Fibroblast of the conjunctiva (primary cell): ENCODE measurements at regions not wholly inside any gene's neighbourhood (a gene's known extent, or its start where the extent isn't known, plus 50 kb on each side); places are given as distances from the start of the nearest gene placed in this dataset.

Experiments used
- DNase-seq: peaks from one replicate; pipeline ENCODE4 v3.0.0-alpha.2; 2010; ENCODE audit warnings: low read depth

DNA sequence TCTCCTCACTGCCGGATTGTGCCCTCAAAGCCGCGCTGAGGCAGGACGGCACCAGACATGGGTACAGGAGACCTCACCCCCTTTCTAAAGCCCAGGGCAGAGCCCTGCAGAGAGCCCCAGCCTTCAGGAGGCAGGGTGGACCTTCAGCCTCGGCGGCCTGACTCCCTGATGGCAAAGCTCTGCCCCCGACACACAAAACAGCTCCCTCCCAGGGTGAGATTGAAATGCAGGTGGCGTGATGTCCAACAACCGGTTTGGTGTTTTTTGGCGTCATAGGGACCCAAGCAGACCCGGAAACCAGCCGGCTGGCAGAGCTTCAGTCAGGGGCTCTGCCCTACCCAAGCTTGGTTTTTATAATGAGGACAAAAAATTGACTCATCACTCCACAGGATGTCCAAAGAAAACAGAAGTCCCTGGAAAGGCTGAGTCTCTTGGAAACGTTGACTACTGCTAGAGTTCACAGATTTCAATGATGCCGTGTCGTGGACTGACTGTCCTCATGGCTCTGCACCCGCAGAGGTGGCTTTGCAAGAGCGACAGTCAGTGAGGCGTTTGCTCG is 275.2 kb upstream of the IRX1 start:
- peak; percentile 21 for DNase-seq

- DNase-seq: no peak
Observed at GRCh38 chr5:3317051-3317795, 278.4 kb upstream of the IRX1 start.

- DNase-seq: no peak
Observed at GRCh38 chr5:3313569-3313968, 282.1 kb upstream of the IRX1 start.

DNA sequence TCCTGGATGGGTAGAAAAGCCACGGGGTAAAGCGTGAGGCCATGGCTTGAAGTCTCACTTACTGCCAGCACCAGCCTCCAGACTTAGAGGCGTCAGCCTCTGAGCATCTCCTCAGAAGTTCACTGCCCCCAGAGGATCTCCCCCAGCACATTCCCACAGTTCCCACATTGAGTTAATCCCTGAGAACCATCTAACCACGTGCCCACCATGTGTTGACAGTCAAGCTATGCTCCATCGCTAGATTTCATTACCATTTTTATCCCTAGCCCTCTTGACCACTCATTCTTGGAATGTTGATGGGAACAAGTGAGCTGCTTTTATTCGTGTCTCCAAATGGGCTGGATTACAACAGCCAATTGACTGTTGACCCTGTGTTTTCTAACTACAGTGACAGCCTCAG is 283.3 kb upstream of the IRX1 start:
- no peak for DNase-seq

GRCh38 chr5:3311433-3311832 is 284.2 kb upstream of the IRX1 start:
- no peak for DNase-seq

- no peak for DNase-seq
Observed at GRCh38 chr5:3310541-3311261, 284.9 kb upstream of the IRX1 start.

- DNase-seq: no peak
Observed at GRCh38 chr5:3309538-3309937, 286.1 kb upstream of the IRX1 start.

- DNase-seq: no peak
Observed at GRCh38 chr5:3307982-3308621, 287.5 kb upstream of the IRX1 start.

DNA sequence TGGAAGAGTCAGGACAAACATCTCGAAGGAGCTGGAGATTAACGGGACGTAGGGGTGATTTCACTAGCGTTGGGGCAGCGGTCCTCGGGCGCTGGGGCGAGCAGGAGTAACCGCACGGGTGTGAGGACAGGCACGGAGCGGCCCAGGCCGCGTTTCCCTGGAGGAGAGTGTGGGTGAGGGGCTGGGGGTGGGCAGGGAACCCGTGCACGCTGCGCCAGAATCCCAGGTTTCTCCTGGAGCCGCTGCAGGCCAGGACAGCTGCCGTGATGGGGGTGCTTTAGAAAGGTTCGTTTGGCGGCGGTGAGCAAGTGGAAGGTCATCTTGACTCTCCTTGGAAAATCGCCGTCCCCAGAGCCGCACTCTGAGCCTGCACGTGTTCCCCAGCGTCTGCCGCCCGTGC is 290.2 kb upstream of the IRX1 start:
- DNase-seq: no peak

DNA sequence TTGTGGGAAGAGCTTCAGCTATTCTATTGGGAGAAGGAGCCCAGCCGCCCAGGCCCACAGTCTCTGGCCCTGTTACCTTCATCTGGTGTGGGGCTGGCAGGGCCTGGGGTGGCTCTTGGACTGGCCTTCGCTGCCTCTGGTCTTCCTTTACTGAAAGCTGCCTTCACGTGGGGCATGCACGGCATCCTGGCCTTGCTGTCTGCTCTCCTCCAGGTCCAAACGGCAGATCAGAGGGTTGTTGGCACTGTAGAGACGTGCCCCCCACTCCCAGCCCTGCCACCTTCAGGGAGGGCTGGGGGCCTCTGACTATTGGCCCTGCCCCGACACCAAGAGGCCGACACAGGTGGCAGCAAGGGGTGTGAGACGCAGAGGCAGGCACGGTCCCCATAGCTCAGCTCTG is 291.3 kb upstream of the IRX1 start:
- DNase-seq: no peak

GRCh38 chr5:3303777-3304176 is 291.9 kb upstream of the IRX1 start:
- DNase-seq: no peak

GRCh38 chr5:3302228-3302627 is 293.4 kb upstream of the IRX1 start:
- no peak for DNase-seq

- no peak for DNase-seq
Observed at GRCh38 chr5:3301306-3301705, 294.3 kb upstream of the IRX1 start.

DNA sequence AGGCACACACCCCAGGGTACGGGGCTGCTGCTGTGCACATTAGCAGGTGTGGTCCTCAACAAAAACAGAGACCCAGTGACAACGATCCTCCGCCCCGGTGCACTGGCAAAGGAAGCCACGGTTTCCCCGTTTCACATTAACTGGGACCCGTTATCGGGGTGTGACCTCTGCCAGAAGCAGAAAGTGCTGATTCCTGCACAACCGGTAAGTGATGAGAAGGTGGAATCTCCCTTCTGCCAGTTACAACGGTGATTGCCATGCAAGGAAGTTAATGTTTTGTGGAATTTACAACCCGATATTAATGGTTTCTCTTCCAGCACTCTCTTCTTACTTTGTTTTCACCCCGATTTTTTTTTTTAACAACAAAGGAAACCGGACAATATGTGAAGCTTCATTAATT is 294.9 kb upstream of the IRX1 start:
- DNase-seq: no peak

- DNase-seq: no peak
Observed at GRCh38 chr5:3299441-3299840, 296.2 kb upstream of the IRX1 start.

- DNase-seq: no peak
Observed at GRCh38 chr5:3297853-3298252, 297.8 kb upstream of the IRX1 start.

GRCh38 chr5:3288325-3288724 is 307.3 kb upstream of the IRX1 start:
- no peak for DNase-seq

DNA sequence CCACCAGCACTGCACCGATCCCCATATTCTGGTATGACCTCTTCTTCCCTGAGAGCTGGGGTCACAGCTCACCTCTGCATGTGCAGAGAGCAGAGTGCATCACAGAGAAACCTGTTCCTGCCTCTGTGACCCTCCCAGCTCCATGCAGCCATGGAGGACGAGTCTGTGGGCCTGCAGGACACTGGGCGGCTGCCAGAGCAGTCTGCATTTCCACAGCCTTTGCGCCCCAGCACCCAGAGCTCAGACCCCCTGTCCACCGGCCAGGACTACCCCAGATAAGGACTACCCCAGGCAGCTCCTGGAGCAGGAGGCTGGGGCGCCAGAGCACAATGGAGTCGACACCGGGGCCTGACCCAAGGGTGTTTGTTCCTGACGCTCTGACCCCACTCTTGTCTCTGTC is 308.1 kb upstream of the IRX1 start:
- no peak for DNase-seq

DNA sequence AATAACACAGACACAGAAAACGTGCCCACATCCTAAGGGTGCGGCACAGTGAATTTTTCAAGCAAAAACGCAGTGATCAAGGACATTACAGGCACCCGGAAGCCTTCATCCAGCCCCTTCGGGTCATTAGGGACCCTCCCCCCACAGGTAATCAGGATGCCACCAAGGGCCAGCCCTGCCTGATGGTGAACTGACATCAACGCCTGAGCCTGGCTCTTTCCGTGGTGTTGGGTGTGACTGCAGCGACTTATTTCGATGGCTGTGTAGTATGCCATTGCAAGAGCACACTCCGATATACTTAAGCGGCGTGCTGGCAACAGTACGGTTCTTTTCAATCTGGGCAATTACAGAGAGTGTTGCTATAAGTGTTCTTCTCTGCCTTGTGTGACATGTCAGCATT is 310.0 kb upstream of the IRX1 start:
- no peak for DNase-seq

DNA sequence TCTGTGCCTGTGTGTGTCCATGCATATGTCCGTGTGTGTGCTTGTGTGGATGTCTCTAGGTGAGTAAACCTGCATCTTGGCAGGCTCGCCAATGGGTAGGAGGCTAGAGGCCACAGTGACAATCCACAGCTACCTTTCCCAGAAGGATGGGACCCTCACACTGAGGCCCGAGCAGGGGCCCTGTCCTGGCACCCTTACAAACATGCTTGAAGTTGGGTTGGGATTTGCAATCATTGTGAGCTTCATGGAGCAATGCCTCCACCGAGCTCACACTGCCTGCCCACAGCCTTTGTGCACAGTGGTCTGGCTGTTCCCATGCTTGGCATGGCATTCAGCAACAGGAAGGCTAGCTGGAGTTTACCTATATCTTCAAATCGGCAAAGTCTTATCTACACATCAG is 311.1 kb upstream of the IRX1 start:
- no peak for DNase-seq

- DNase-seq: no peak
Observed at GRCh38 chr5:3282841-3283240, 312.8 kb upstream of the IRX1 start.

DNA sequence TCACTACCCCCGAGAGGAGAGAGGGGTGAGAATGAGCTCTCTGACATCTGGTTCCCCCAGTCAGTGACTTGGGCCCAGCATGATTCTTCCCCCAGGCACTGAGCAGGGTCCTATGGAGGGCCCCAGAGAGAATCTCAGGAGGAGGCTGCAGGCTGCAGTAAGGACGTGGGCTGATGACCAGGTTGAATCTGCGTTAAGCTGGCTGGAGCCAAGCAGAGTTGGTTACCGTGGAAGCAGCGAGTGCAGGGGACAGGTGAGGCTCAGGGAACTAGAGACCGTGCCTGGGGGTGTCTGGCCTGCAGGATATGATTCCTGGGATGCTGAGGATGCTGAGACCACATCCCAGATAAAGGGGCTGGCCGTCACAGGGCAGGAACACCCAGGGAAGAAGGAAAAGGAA is 314.3 kb upstream of the IRX1 start:
- no peak for DNase-seq

GRCh38 chr5:3278643-3279042 is 317.0 kb upstream of the IRX1 start:
- DNase-seq: no peak
